T-helper 22 cell (primary cell): ENCODE measurements at regions not wholly inside any gene's neighbourhood (a gene's known extent, or its start where the extent isn't known, plus 50 kb on each side); places are given as distances from the start of the nearest gene placed in this dataset.
"Not testable (repeated sequence)": the region's sequence is repeated elsewhere in the genome, so short reads cannot be mapped to it uniquely, and the experiment has no call there.

ENCODE experiments used
- DNase-seq: peaks from one replicate; pipeline ENCODE4 v3.0.0-alpha.2; 2020; ENCODE audit warnings: low read depth

DNA sequence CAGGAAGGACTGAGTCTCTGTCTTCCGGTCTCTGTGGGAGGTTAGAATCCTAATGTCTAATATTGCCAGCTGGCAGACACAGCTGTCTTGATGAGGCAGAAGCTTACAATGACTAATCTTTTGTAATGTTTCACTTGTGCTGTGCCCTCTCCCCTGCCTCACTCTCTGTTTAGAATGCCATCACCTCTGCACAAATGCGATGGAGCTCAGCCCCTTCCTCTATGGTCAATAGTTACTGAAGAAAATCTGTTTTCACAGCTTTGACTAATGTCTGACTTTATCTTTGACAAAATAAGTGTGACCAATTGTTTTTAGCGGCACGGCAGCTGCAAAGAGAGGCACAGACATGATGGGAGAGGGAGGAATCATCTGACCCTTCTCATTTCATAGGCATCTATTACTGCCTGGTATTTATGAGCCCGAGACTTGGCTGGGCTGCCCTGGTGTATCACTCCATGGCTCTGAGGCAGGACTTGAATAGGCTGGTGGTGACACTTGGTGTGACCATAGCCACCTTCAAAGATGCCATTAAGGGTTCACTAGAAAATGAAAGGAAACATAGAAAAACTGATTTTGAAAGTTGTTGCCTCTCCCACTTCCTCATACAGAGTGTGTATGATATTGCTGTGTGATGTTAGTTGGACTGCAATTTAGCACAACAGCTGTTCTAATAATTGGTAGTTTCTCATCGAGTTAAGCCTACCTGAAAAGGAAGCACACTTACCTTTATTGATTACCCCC, 163.2 kb upstream of the NBPF11 start:
- no peak for DNase-seq

GRCh38 chr1:148310807-148311206, 158.7 kb upstream of the NBPF11 start:
- no peak for DNase-seq

- DNase-seq: no peak
These were observed 157.9 kb upstream of the NBPF11 start for GRCh38 chr1:148309940-148310500.

DNA sequence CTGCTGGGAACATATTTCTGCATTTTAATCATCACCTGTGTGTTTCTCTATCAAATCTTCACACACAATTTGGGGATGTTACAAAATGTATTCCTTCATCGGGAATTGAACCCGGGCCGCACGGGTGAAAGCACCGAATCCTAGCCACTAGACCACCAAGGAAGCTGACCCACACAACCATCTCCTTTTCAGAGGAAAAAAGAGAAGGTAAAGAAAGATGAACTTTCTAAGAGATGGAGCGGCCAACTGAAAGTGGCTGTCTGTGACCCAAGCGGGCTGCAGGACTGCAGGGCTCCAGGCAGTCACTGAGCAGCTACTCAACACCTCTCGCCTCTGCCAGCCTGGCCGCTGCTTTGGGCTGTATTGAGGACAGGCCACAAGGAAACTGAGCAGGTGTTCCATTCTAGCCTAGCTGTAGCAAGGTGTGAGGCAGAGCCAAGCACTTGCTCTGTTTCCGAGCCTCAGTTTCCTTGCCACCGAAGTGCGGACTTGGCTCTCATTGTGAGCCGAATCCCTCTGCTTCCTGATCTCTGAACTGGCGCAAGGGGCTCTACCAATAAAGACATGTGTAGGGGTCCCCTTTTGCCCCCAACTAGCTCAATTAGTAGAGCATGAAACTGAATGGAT, 156.9 kb upstream of the NBPF11 start:
- no peak for DNase-seq

GRCh38 chr1:148307583-148308185, 155.6 kb upstream of the NBPF11 start:
- no peak for DNase-seq

- DNase-seq: not testable (repeated sequence)
These were observed 152.9 kb upstream of the NBPF11 start for GRCh38 chr1:148304935-148305334.

GRCh38 chr1:148302586-148303364, 150.7 kb upstream of the NBPF11 start:
- peak; percentile 38 for DNase-seq

DNA sequence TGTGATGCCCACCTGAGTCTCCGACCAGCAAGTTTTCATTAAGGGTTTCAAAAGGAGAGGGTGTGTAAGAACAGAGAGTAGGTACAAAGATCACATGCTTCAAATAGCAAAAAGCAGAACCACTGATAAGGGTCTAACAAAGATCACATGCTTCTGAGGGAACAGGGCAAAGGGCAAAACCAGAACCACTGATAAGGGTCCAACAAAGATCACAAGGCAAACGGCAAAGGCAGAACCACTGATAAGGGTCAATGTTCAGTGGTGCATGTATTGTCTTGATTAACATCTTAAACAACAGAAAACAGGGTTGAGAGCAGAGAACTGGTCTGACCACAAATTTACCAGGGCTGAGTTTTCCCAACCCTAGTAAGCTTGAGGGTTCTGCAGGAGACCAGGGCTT, 145.8 kb upstream of the NBPF11 start:
- DNase-seq: not testable (repeated sequence)

GRCh38 chr1:148296511-148296910, 144.4 kb upstream of the NBPF11 start:
- no peak for DNase-seq

- DNase-seq: no peak
These were observed 142.2 kb upstream of the NBPF11 start for GRCh38 chr1:148294116-148294807.

- no peak for DNase-seq
These were observed 141.6 kb upstream of the NBPF11 start for GRCh38 chr1:148293651-148294050.

GRCh38 chr1:148292915-148293314, 140.8 kb upstream of the NBPF11 start:
- no peak for DNase-seq

DNA sequence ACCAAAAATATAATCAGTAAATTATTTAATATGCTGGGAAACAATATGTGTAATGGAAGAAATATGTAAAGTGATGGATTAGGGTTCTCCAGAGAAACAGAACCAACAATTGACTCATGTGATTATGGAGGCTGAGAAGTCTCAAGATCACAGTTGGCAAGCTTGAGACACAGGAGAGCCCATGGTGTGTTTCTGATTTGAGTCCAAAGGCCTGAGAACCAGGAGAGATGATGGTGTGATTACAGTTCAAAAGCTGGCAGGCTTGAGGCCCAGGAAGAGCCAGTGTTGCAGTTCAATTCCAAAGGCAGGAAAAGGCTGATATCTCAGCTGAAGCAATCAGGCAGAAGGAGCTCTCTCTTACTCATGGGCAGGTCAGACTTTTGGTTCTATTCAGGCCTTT, 138.8 kb upstream of the NBPF11 start:
- DNase-seq: no peak

- DNase-seq: no peak
These were observed 137.6 kb upstream of the NBPF11 start for GRCh38 chr1:148289647-148290046.

GRCh38 chr1:148285946-148286345, 133.9 kb upstream of the NBPF11 start:
- not testable (repeated sequence) for DNase-seq

DNA sequence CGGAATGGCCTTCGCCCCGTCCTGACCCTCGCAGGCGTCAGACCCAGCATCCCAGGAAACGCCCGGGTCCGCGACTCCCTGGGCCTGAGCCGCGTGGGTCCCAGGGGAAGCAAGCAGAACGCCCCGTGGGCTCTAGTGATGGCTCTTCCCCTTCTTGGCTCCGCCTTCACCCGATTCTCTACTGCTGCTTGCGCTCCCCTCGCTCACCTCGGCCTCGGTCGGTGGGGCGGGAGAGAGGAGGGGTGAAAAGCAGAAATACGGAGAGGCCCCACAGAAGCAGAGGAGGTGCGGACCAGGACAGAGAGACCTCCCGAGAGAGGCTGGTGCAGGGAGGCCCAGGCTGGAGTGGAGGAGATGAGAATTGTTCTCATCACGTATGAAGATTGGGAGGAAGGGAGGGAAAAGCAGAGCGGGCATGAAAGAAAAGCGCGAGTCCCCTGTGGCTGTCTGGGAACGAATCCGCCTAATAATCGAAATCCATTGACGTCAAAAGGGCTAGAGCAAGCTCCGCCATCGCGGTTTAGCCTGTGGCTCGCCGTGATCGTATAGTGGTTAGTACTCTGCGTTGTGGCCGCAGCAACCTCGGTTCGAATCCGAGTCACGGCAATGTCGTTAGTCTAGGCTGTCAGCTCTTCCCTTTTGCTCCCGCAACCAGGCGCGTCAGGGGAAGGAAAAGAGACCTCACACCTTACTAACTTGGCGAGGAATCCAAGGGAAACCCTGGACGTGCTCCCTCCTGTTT, 128.9 kb upstream of the NBPF11 start:
- not testable (repeated sequence) for DNase-seq

DNA sequence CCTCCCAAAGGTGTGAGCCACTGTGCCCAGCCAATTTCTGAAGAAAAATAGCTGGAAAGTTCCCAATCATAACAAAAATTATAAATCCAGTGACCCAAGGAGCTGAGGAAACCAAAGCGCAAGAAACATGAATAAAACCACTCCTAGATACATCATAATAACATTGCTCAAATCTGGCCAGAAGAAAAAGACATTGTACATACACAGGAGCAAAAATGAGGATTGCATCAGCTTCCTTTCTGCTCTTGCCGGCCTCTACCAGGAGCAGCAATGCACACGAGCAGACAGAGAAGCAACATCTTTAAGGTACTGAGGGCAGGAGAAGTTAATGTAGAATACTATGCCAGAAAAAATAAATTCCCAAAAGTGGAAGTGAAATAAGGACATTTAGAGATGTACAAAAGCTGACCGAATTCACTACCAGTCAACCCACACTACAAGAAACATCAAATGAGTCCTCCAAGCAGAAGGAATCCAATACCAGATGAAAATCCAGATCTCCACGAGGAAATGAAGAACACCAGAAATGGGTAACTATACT, 127.0 kb upstream of the NBPF11 start:
- not testable (repeated sequence) for DNase-seq

DNA sequence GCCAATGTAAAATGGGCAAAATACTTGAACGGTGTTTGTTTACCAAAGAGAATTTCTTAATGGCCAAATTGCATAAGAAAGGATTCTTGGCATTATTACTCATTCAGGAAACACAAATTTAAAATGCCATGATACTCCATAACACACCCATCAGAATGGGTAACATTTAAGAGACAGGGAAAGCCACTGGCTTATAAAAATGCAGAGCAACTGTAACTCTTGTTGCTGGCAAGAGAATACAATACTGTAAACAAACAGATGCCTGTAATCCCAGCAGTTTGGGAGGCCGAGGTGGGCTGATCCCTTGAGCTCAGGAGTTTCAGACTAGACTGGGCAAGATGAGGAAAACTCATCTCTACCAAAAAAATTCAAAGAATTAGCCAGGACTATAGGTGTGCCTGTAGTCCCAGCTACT, 125.8 kb upstream of the NBPF11 start:
- not testable (repeated sequence) for DNase-seq

- not testable (repeated sequence) for DNase-seq
These were observed 115.0 kb upstream of the NBPF11 start for GRCh38 chr1:148267066-148267465.
